DOHH2 (cell line): ENCODE measurements at regions not wholly inside any gene's neighbourhood (a gene's known extent, or its start where the extent isn't known, plus 50 kb on each side); places are given as distances from the start of the nearest gene placed in this dataset.

Experiments
- EZH2phosphoT487 ChIP-seq: fragments of 200-600 bp; sonication (generic); IDR thresholded peaks from 2 replicates; pipeline ENCODE4 v1.6.1; 2017; ENCODE audit warnings: borderline replicate concordance, mild to moderate bottlenecking, antibody characterized with exemption, low read length, moderate library complexity, mixed read lengths
- TF ChIP-seq, protein P1 (sequence below): fragments of 200-600 bp; sonication (generic); IDR thresholded peaks from one replicate; pipeline ENCODE4 v1.5.1; 2014; ENCODE audit warnings: antibody characterized with exemption, mild to moderate bottlenecking, low read depth, low read length; ENCODE audit not compliant: poor library complexity, severe bottlenecking

DNA sequence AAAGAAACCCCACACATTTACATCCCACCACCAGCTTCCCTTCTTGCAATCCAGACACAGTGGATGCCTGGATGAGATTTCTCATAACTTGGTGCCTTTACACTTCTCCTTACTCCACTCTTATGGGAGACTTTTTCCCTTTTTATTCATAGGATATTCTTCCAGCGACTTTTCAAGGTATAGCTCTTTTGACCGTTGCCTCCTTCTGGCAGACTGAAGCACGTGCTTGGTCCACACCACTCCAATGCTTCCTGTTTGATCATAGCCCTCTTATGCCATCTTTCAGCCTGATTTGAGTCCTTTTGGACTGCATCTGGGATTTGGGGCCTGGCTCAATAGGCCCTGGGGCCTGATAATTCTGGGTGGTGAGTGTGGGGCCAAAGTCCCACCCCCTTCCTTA is 87.7 kb downstream of the ERCC5 start:
- TF ChIP-seq, protein P1, sequence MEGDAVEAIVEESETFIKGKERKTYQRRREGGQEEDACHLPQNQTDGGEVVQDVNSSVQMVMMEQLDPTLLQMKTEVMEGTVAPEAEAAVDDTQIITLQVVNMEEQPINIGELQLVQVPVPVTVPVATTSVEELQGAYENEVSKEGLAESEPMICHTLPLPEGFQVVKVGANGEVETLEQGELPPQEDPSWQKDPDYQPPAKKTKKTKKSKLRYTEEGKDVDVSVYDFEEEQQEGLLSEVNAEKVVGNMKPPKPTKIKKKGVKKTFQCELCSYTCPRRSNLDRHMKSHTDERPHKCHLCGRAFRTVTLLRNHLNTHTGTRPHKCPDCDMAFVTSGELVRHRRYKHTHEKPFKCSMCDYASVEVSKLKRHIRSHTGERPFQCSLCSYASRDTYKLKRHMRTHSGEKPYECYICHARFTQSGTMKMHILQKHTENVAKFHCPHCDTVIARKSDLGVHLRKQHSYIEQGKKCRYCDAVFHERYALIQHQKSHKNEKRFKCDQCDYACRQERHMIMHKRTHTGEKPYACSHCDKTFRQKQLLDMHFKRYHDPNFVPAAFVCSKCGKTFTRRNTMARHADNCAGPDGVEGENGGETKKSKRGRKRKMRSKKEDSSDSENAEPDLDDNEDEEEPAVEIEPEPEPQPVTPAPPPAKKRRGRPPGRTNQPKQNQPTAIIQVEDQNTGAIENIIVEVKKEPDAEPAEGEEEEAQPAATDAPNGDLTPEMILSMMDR = no peak
- TF ChIP-seq EZH2phosphoT487 = no peak
